IMR-90 (cell line): ENCODE measurements at regions not wholly inside any gene's neighbourhood (a gene's known extent, or its start where the extent isn't known, plus 50 kb on each side); places are given as distances from the start of the nearest gene placed in this dataset.

Experiments
- MAZ ChIP-seq: IDR thresholded peaks from 2 replicates; pipeline ENCODE4 v1.6.1; 2012; ENCODE audit warnings: low read depth, mild to moderate bottlenecking, low read length, improper control_type of control experiment, moderate library complexity, borderline replicate concordance
- POLR2A ChIP-seq: IDR thresholded peaks from 2 replicates; pipeline ENCODE4 v1.6.1; 2012; ENCODE audit warnings: mild to moderate bottlenecking, low read depth, low read length
- SMC3 ChIP-seq: fragments of 150-350 bp; IDR thresholded peaks from 2 replicates; pipeline ENCODE4 v1.6.1; 2016; ENCODE audit warnings: low read depth, mild to moderate bottlenecking, antibody characterized with exemption, low read length, moderate library complexity
- TF ChIP-seq, protein P1 (sequence below): conservative IDR thresholded peaks from 2 replicates; pipeline ENCODE4 v1.5.1; 2012; ENCODE audit warnings: mild to moderate bottlenecking, low read depth, low read length, improper control_type of control experiment

DNA sequence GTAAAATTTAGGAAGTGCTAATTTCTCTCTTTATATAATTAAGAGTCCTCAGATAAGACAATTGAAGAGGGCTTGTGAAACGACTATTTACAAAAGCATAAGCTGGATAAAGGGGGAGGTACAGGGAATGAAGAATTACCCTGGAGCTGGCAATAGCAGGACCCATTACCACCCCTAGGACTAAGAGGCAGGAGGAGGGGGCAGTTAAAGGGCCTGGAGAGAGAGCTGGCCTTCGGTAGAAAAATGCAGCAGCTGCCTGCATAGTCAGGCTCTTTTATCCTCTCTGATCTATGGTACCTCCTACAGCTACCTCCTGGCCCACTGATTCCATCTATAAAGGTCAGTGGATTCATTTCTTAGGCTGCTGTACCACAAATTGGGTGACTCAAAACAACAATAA, 57.7 kb upstream of the TRPC3 start:
- TF ChIP-seq, protein P1, sequence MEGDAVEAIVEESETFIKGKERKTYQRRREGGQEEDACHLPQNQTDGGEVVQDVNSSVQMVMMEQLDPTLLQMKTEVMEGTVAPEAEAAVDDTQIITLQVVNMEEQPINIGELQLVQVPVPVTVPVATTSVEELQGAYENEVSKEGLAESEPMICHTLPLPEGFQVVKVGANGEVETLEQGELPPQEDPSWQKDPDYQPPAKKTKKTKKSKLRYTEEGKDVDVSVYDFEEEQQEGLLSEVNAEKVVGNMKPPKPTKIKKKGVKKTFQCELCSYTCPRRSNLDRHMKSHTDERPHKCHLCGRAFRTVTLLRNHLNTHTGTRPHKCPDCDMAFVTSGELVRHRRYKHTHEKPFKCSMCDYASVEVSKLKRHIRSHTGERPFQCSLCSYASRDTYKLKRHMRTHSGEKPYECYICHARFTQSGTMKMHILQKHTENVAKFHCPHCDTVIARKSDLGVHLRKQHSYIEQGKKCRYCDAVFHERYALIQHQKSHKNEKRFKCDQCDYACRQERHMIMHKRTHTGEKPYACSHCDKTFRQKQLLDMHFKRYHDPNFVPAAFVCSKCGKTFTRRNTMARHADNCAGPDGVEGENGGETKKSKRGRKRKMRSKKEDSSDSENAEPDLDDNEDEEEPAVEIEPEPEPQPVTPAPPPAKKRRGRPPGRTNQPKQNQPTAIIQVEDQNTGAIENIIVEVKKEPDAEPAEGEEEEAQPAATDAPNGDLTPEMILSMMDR, result no peak
- TF ChIP-seq POLR2A, result no peak
- no peak for TF ChIP-seq SMC3
- TF ChIP-seq MAZ, result no peak
